K562 (cell line): ENCODE measurements at regions not wholly inside any gene's neighbourhood (a gene's known extent, or its start where the extent isn't known, plus 50 kb on each side); places are given as distances from the start of the nearest gene placed in this dataset.

Experiments
- CEBPG ChIP-seq, 3 experiments: fragments of 200-800 bp in 1 of 3; sonication (Bioruptor generic) in 1 of 3; sonication (generic) in 1 of 3; formaldehyde crosslinking in 1 of 3; IDR thresholded peaks in 2 of 3; conservative IDR thresholded peaks in 1 of 3; 2 replicates each; pipeline versions ENCODE4 v1.6.1 to v1.8.0; 2016 to 2022; ENCODE audit warnings: missing compliant biosample characterization in 2 of 3, missing genetic modification characterization in 2 of 3, mild to moderate bottlenecking in 1 of 3, missing genetic modification reagents in 1 of 3
- DMBX1 ChIP-seq: fragments of 250-450 bp; sonication (Bioruptor Pico); IDR thresholded peaks from 2 replicates; pipeline ENCODE4 v1.8.0; 2022; ENCODE audit warnings: inconsistent platforms, mild to moderate bottlenecking, moderate library complexity, borderline replicate concordance
- JUNB ChIP-seq: fragments of 450-650 bp; formaldehyde crosslinking; conservative IDR thresholded peaks from 2 replicates; pipeline ENCODE4 v1.4.0; 2020; ENCODE audit warnings: mild to moderate bottlenecking
- MXD1 ChIP-seq: fragments of 250-450 bp; sonication (Bioruptor Pico); IDR thresholded peaks from 2 replicates; pipeline ENCODE4 v1.8.0; 2021; ENCODE audit warnings: borderline replicate concordance, mild to moderate bottlenecking, moderate library complexity; ENCODE audit not compliant: poor library complexity, severe bottlenecking
- MXI1 ChIP-seq: IDR thresholded peaks from 2 replicates; pipeline ENCODE4 v1.6.1; 2011; ENCODE audit warnings: low read depth, mild to moderate bottlenecking, improper control_type of control experiment, low read length
- NR2C1 ChIP-seq, 2 experiments: fragments of 450-650 bp; IDR thresholded peaks; 2 replicates each; pipeline ENCODE4 v1.6.1; 2017; ENCODE audit warnings: mild to moderate bottlenecking in 2 of 2, antibody characterized with exemption in 1 of 2, inconsistent platforms in 1 of 2, missing compliant biosample characterization in 1 of 2, missing genetic modification characterization in 1 of 2
- RERE ChIP-seq: sonication (generic); formaldehyde crosslinking; IDR thresholded peaks from 2 replicates; pipeline ENCODE4 v1.8.0; 2023; ENCODE audit warnings: missing genetic modification reagents, mild to moderate bottlenecking, borderline replicate concordance
- SAFB ChIP-seq: fragments of 200-400 bp; formaldehyde crosslinking; IDR thresholded peaks from 2 replicates; pipeline ENCODE4 v1.6.1; 2017; ENCODE audit warnings: low read depth, low read length, borderline replicate concordance
- STAT6 ChIP-seq: sonication (generic); formaldehyde crosslinking; IDR thresholded peaks from 2 replicates; pipeline ENCODE4 v1.8.1; 2023; ENCODE audit warnings: mild to moderate bottlenecking, missing genetic modification reagents
- TFAM ChIP-seq: fragments of 250-450 bp; sonication (Bioruptor Pico); conservative IDR thresholded peaks from 2 replicates; pipeline ENCODE4 v1.5.0; 2021; ENCODE audit warnings: mild to moderate bottlenecking, moderate library complexity
- THRAP3 ChIP-seq: fragments of 450-650 bp; IDR thresholded peaks from 2 replicates; pipeline ENCODE4 v1.6.1; 2016; ENCODE audit warnings: mild to moderate bottlenecking, inconsistent platforms, borderline replicate concordance
- YY1 ChIP-seq, 3 experiments: IDR thresholded peaks; 2 replicates each; pipeline ENCODE4 v1.6.1; 2011; ENCODE audit warnings: low read length in 2 of 3, mild to moderate bottlenecking in 2 of 3, moderate library complexity in 2 of 3, borderline replicate concordance in 1 of 3, control low read depth in 1 of 3, low read depth in 1 of 3; ENCODE audit not compliant: insufficient read depth in 3 of 3, insufficient replicate concordance in 2 of 3, control insufficient read depth in 1 of 3, insufficient read length in 1 of 3; ENCODE audit errors: extremely low read depth in 1 of 3
- ZEB2 ChIP-seq: fragments of 450-650 bp; IDR thresholded peaks from 2 replicates; pipeline ENCODE4 v1.6.1; 2016
- ZNF395 ChIP-seq: fragments of 200-800 bp; sonication (Bioruptor generic); IDR thresholded peaks from 2 replicates; pipeline ENCODE4 v1.6.1; 2017; ENCODE audit warnings: missing genetic modification characterization, missing compliant biosample characterization
- ZNF445 ChIP-seq: fragments of 250-450 bp; sonication (Bioruptor Pico); IDR thresholded peaks from 2 replicates; pipeline ENCODE4 v1.4.0; 2020; ENCODE audit warnings: low read depth, mild to moderate bottlenecking, moderate library complexity

GRCh38 chr4:177728361-177729152 lies 286.3 kb upstream of the AGA start (continued):
- TF ChIP-seq SAFB, result no peak
- peak in 1 of 3 experiments; percentile 17 for TF ChIP-seq YY1 (IDR thresholded peaks at IDR 0.05; ENCODE audit: borderline replicate concordance in 1 of 3, control insufficient read depth in 1 of 3, extremely low read depth in 1 of 3, insufficient read depth in 3 of 3, insufficient read length in 1 of 3, insufficient replicate concordance in 2 of 3, low read depth in 1 of 3, low read length in 2 of 3)
- TF ChIP-seq THRAP3, result no peak
- peak; percentile 91 for TF ChIP-seq NR2C1 (IDR thresholded peaks at IDR 0.05)
- TF ChIP-seq NR2C1 (tag; IDR thresholded peaks at IDR 0.05), result peak; percentile 91
- TF ChIP-seq RERE (CRISPR knock-in tag), result no peak
- no peak for TF ChIP-seq CEBPG (CRISPR knock-in tag; IDR thresholded peaks at IDR 0.05)
- TF ChIP-seq CEBPG (tag; conservative IDR thresholded peaks at IDR 0.05 in 1 of 2, IDR thresholded peaks at IDR 0.05 in 1 of 2), result no peak
- no peak for TF ChIP-seq ZNF395 (CRISPR knock-in tag)
- TF ChIP-seq DMBX1 (CRISPR knock-in tag), result 0 out of 2 replicates have a peak, but pooled peaks have one; percentile 53
- TF ChIP-seq JUNB (CRISPR knock-in tag), result no peak
- TF ChIP-seq MXD1 (CRISPR knock-in tag), result no peak
- no peak for TF ChIP-seq ZNF445 (CRISPR knock-in tag)
- TF ChIP-seq TFAM (CRISPR knock-in tag), result no peak
- TF ChIP-seq ZEB2, result no peak
- no peak for TF ChIP-seq MXI1
- no peak for TF ChIP-seq STAT6 (CRISPR knock-in tag)
